ENCODE measurements at regions not wholly inside any gene's neighbourhood (a gene's known extent, or its start where the extent isn't known, plus 50 kb on each side); places are given as distances from the start of the nearest gene placed in this dataset.

GRCh38 chr4:23700197-23700596 is 189.7 kb downstream of the PPARGC1A start:
- TF ChIP-seq POLR2A (IDR thresholded peaks at IDR 0.05) (no peak), CTCF (IDR thresholded peaks at IDR 0.05) (no peak)
